Ramos (cell line): ENCODE measurements at regions not wholly inside any gene's neighbourhood (a gene's known extent, or its start where the extent isn't known, plus 50 kb on each side); places are given as distances from the start of the nearest gene placed in this dataset.
"Not testable (repeated sequence)": the region's sequence is repeated elsewhere in the genome, so short reads cannot be mapped to it uniquely, and the experiment has no call there.

Experiments
- in situ Hi-C: fragments of 300-500 bp; cut with MboI; formaldehyde crosslinking; loops from one replicate; pipeline ENCODE4 v1.14.3; 2022; ENCODE audit warnings: low sequenced_read_pairs; ENCODE audit not compliant: unreplicated experiment

GRCh38 chr5:67837225-67837624 lies 378.3 kb upstream of the PIK3R1 start:
- in situ Hi-C loops, result not testable (repeated sequence)

GRCh38 chr5:67836496-67836895 lies 379.1 kb upstream of the PIK3R1 start:
- in situ Hi-C loops, result not testable (repeated sequence)

- in situ Hi-C loops, result no loop called here
Measured at GRCh38 chr5:67831048-67831447, 384.5 kb upstream of the PIK3R1 start.

GRCh38 chr5:67827541-67827940 lies 388.0 kb upstream of the PIK3R1 start:
- in situ Hi-C loops, result no loop called here

- in situ Hi-C loops, result no loop called here
Measured at GRCh38 chr5:67824852-67825251, 390.7 kb upstream of the PIK3R1 start.

- in situ Hi-C loops, result no loop called here
Measured at GRCh38 chr5:67817652-67818051, 397.9 kb upstream of the PIK3R1 start.

GRCh38 chr5:67816456-67816855 lies 399.1 kb upstream of the PIK3R1 start:
- in situ Hi-C loops, result no loop called here

- in situ Hi-C loops, result no loop called here
Measured at GRCh38 chr5:67815455-67816391, 399.8 kb upstream of the PIK3R1 start.

GRCh38 chr5:67814569-67815311 lies 400.8 kb upstream of the PIK3R1 start:
- in situ Hi-C loops, result no loop called here

- in situ Hi-C loops, result no loop called here
Measured at GRCh38 chr5:67813877-67814539, 401.5 kb upstream of the PIK3R1 start.

GRCh38 chr5:67809589-67809988 lies 406.0 kb upstream of the PIK3R1 start:
- in situ Hi-C loops, result no loop called here

GRCh38 chr5:67808340-67808739 lies 407.2 kb upstream of the PIK3R1 start:
- in situ Hi-C loops, result no loop called here

- in situ Hi-C loops, result no loop called here
Measured at GRCh38 chr5:67807439-67807888, 408.1 kb upstream of the PIK3R1 start.

GRCh38 chr5:67806654-67807438 lies 408.7 kb upstream of the PIK3R1 start:
- in situ Hi-C loops, result no loop called here

- in situ Hi-C loops, result no loop called here
Measured at GRCh38 chr5:67805666-67806348, 409.7 kb upstream of the PIK3R1 start.

GRCh38 chr5:67802766-67803165 lies 412.8 kb upstream of the PIK3R1 start:
- in situ Hi-C loops, result no loop called here

GRCh38 chr5:67799732-67800234 lies 415.8 kb upstream of the PIK3R1 start:
- in situ Hi-C loops, result no loop called here

GRCh38 chr5:67798470-67798869 lies 417.1 kb upstream of the PIK3R1 start:
- in situ Hi-C loops, result not testable (repeated sequence)

GRCh38 chr5:67795781-67796477 lies 419.6 kb upstream of the PIK3R1 start:
- in situ Hi-C loops, result no loop called here
